ENCODE measurements at regions not wholly inside any gene's neighbourhood (a gene's known extent, or its start where the extent isn't known, plus 50 kb on each side); places are given as distances from the start of the nearest gene placed in this dataset.

- TF ChIP-seq CTCF (optimal IDR thresholded peaks at IDR 0.05 in 1 of 3, IDR thresholded peaks at IDR 0.05 in 1 of 3, conservative IDR thresholded peaks at IDR 0.05 in 1 of 3; ENCODE audit: extremely low read depth in 1 of 3, insufficient read depth in 2 of 3, low read length in 3 of 3) (no peak), EZH2 (IDR thresholded peaks at IDR 0.05; ENCODE audit: low read length) (no peak)
These were observed 84.6 kb downstream of the ARL6IP4 start for GRCh38 chr12:123064885-123065619.
